Neuronal stem cell (in vitro differentiated cells): ENCODE measurements at regions not wholly inside any gene's neighbourhood (a gene's known extent, or its start where the extent isn't known, plus 50 kb on each side); places are given as distances from the start of the nearest gene placed in this dataset.

Source experiments
- DNase-seq: peaks from one replicate; pipeline ENCODE4 v3.0.0-alpha.2; 2013; ENCODE audit warnings: low spot score
- H2AFZ ChIP-seq: one replicate; pipeline ENCODE4 v1.6.1; 2013; ENCODE audit warnings: mild to moderate bottlenecking, low read length, inconsistent platforms
- H2AK5ac ChIP-seq: 2 replicates; pipeline ENCODE4 v1.6.1; 2013; ENCODE audit warnings: low read depth, mild to moderate bottlenecking, inconsistent platforms, low read length, moderate library complexity, mixed read lengths
- H2BK120ac ChIP-seq: 2 replicates; pipeline ENCODE4 v1.6.1; 2013; ENCODE audit warnings: low read depth, mild to moderate bottlenecking, inconsistent platforms, low read length, moderate library complexity, mixed read lengths
- H2BK12ac ChIP-seq: one replicate; pipeline ENCODE4 v1.6.1; 2013; ENCODE audit warnings: low read length, inconsistent platforms
- H2BK15ac ChIP-seq: 2 replicates; pipeline ENCODE4 v1.6.1; 2013; ENCODE audit warnings: mild to moderate bottlenecking, low read length, inconsistent platforms, mixed read lengths
- H2BK5ac ChIP-seq: one replicate; pipeline ENCODE4 v1.6.1; 2013; ENCODE audit warnings: inconsistent platforms, mild to moderate bottlenecking, low read length, moderate library complexity
- H3K14ac ChIP-seq: one replicate; pipeline ENCODE4 v1.6.1; 2013; ENCODE audit warnings: low read length, inconsistent platforms
- H3K18ac ChIP-seq: 2 replicates; pipeline ENCODE4 v1.6.1; 2013; ENCODE audit warnings: low read length, inconsistent platforms
- H3K23ac ChIP-seq: 2 replicates; pipeline ENCODE4 v1.6.1; 2013; ENCODE audit warnings: low read depth, mild to moderate bottlenecking, mixed read lengths, low read length, inconsistent platforms; ENCODE audit not compliant: poor library complexity
- H3K27ac ChIP-seq: replicated peaks from 3 replicates; pipeline ENCODE4 v1.5.1; 2013; ENCODE audit warnings: low read length, inconsistent platforms
- H3K27me3 ChIP-seq, 3 experiments: 2 replicates each; pipeline ENCODE4 v1.6.1; 2013; ENCODE audit warnings: low read length in 3 of 3, mild to moderate bottlenecking in 2 of 3, inconsistent platforms in 1 of 3, low read depth in 1 of 3, mixed read lengths in 1 of 3, moderate library complexity in 1 of 3; ENCODE audit not compliant: control insufficient read depth in 3 of 3, insufficient read depth in 3 of 3
- H3K36me3 ChIP-seq, 2 donors: replicated peaks in 1 of 2; 2 replicates each; pipeline ENCODE4 v1.6.1; 2013; ENCODE audit warnings: low read length in 2 of 2; ENCODE audit not compliant: control insufficient read depth in 2 of 2, insufficient read depth in 2 of 2
- H3K4ac ChIP-seq: 2 replicates; pipeline ENCODE4 v1.6.1; 2013; ENCODE audit warnings: inconsistent platforms, mild to moderate bottlenecking, low read length, moderate library complexity
- H3K4me1 ChIP-seq, 2 donors: 1 replicate in 1 of 2; 2 replicates in 1 of 2; pipeline ENCODE4 v1.6.1; 2013; ENCODE audit warnings: low read length in 2 of 2, low read depth in 1 of 2; ENCODE audit not compliant: control insufficient read depth in 2 of 2, insufficient read depth in 1 of 2
- H3K4me2 ChIP-seq: one replicate; pipeline ENCODE4 v1.6.1; 2013; ENCODE audit warnings: mild to moderate bottlenecking, low read length, inconsistent platforms; ENCODE audit not compliant: insufficient read depth, poor library complexity, severe bottlenecking
- H3K4me3 ChIP-seq, 2 donors: 2 replicates each; pipeline ENCODE4 v1.5.1; 2013; ENCODE audit warnings: low read length in 2 of 2, mild to moderate bottlenecking in 2 of 2, inconsistent platforms in 1 of 2, moderate library complexity in 1 of 2
- H3K79me1 ChIP-seq: one replicate; pipeline ENCODE4 v1.6.1; 2013; ENCODE audit warnings: low read depth, mild to moderate bottlenecking, inconsistent platforms, low read length, moderate library complexity
- H3K9ac ChIP-seq: one replicate; pipeline ENCODE4 v1.6.1; 2013; ENCODE audit warnings: mild to moderate bottlenecking, low read depth, low read length, inconsistent platforms; ENCODE audit not compliant: poor library complexity
- H3K9me3 ChIP-seq, 2 donors: replicated peaks in 1 of 2; 2 replicates each; pipeline versions ENCODE3 to v1.6.1; 2013; ENCODE audit warnings: low read length in 2 of 2, mild to moderate bottlenecking in 2 of 2, inconsistent platforms in 1 of 2, low read depth in 1 of 2, mixed read lengths in 1 of 2, moderate library complexity in 1 of 2; ENCODE audit not compliant: control insufficient read depth in 2 of 2, insufficient read depth in 1 of 2
- H4K8ac ChIP-seq: one replicate; pipeline ENCODE4 v1.6.1; 2013; ENCODE audit warnings: low read depth, mild to moderate bottlenecking, inconsistent platforms, low read length, moderate library complexity
- H4K91ac ChIP-seq: one replicate; pipeline ENCODE4 v1.6.1; 2013; ENCODE audit warnings: low read length, low read depth, mild to moderate bottlenecking, inconsistent platforms; ENCODE audit not compliant: poor library complexity
- WGBS, 2 donors: extraction: QIAGEN DNeasy Blood & Tissue Kit; methylation state at CpG; one replicate each; pipeline ENCODE4 v1.1.7; 2013; ENCODE audit warnings: missing lambda C conversion rate in 2 of 2, mixed read lengths in 1 of 2; ENCODE audit not compliant: insufficient read length in 2 of 2, insufficient replicate concordance in 1 of 2; ENCODE audit errors: extremely low coverage in 2 of 2; 5-methylcytosine and 5-hydroxymethylcytosine counted together

GRCh38 chr2:120959426-120959825, 223.8 kb downstream of the GLI2 start:
- no peak overlapping the region for H3K4ac ChIP-seq
- no peak overlapping the region for H3K18ac ChIP-seq
- no peak overlapping the region for H3K14ac ChIP-seq
- H3K9ac ChIP-seq, result no peak overlapping the region
- no peak overlapping the region for H2BK5ac ChIP-seq
- H3K36me3 ChIP-seq, result peaks cover 25 to 96% of the 10 kb centered on the region in 2 donors
- H3K79me1 ChIP-seq, result peaks cover 3% of the 10 kb centered on the region
- H2BK120ac ChIP-seq, result no peak overlapping the region
- no peak overlapping the region for H2AK5ac ChIP-seq
- H4K8ac ChIP-seq, result no peak overlapping the region
- H2BK15ac ChIP-seq, result no peak overlapping the region
- H3K23ac ChIP-seq, result no peak overlapping the region
- H3K9me3 ChIP-seq, result no peaks in the 10 kb centered on the region
- no peak overlapping the region for H3K4me3 ChIP-seq
- no CpG with 5 or more reads among the region's 13 CpGs for WGBS, 2 donors
- no peak overlapping the region for H2BK12ac ChIP-seq
- H2AFZ ChIP-seq, result no peak overlapping the region
- no peaks in the 10 kb centered on the region for H3K27me3 ChIP-seq
- H3K27ac ChIP-seq, result no peak overlapping the region
- no peak overlapping the region for H4K91ac ChIP-seq
- no peak overlapping the region for H3K4me2 ChIP-seq
- DNase-seq, result no peak
- peaks cover 0 to 2% of the 10 kb centered on the region in 2 donors for H3K4me1 ChIP-seq

- no peak overlapping the region for H2AK5ac ChIP-seq
Measured at GRCh38 chr2:120960770-120961366, 225.2 kb downstream of the GLI2 start.

GRCh38 chr2:120961396-120961795, 225.7 kb downstream of the GLI2 start:
- Histone ChIP-seq H3K23ac (no peak overlapping the region), H2BK15ac (no peak overlapping the region), H2BK5ac (no peak overlapping the region), H3K4me1 (peaks cover 0 to 2% of the 10 kb centered on the region in 2 donors), H2AK5ac (no peak overlapping the region), H3K4me2 (no peak overlapping the region), H3K36me3 (peaks cover 19 to 95% of the 10 kb centered on the region in 2 donors), H3K9me3 (no peaks in the 10 kb centered on the region), H3K14ac (no peak overlapping the region), H3K4me3 (no peak overlapping the region), H3K27me3 (no peaks in the 10 kb centered on the region), H2AFZ (no peak overlapping the region), H3K18ac (no peak overlapping the region), H3K79me1 (peaks cover 3% of the 10 kb centered on the region), H2BK120ac (no peak overlapping the region), H3K27ac (no peak overlapping the region), H3K9ac (no peak overlapping the region), H2BK12ac (no peak overlapping the region), H4K8ac (no peak overlapping the region), H4K91ac (no peak overlapping the region), H3K4ac (no peak overlapping the region)
- WGBS, 2 donors, result no CpG with 5 or more reads among the region's 11 CpGs
- DNase-seq, result no peak

More at GRCh38 chr2:120960770-120961366, 225.2 kb downstream of the GLI2 start:
- WGBS, 2 donors, result no CpG with 5 or more reads among the region's 13 CpGs
- Histone ChIP-seq H3K79me1 (peaks cover 3% of the 10 kb centered on the region), H3K4me3 (no peak overlapping the region), H3K4me2 (no peak overlapping the region), H4K8ac (no peak overlapping the region), H4K91ac (no peak overlapping the region), H3K4ac (no peak overlapping the region), H3K9ac (no peak overlapping the region), H3K27ac (no peak overlapping the region), H3K27me3 (no peaks in the 10 kb centered on the region), H3K9me3 (no peaks in the 10 kb centered on the region), H2BK15ac (no peak overlapping the region), H2BK5ac (no peak overlapping the region), H2BK120ac (no peak overlapping the region), H3K14ac (no peak overlapping the region), H2BK12ac (no peak overlapping the region), H3K36me3 (peaks cover 20 to 95% of the 10 kb centered on the region in 2 donors), H3K23ac (no peak overlapping the region), H3K18ac (no peak overlapping the region), H2AFZ (no peak overlapping the region), H3K4me1 (peaks cover 0 to 2% of the 10 kb centered on the region in 2 donors)
- DNase-seq, result no peak

- no peak overlapping the region for H4K8ac ChIP-seq
- H3K23ac ChIP-seq, result no peak overlapping the region
- H3K27me3 ChIP-seq, result no peaks in the 10 kb centered on the region
- WGBS, 2 donors, result no CpG with 5 or more reads among the region's 12 CpGs
- H2AFZ ChIP-seq, result no peak overlapping the region
- peaks cover 26 to 95% of the 10 kb centered on the region in 2 donors for H3K36me3 ChIP-seq
- H3K18ac ChIP-seq, result peak overlapping the region; percentile 48
- H3K27ac ChIP-seq, result no peak overlapping the region
- H3K4ac ChIP-seq, result peak overlapping the region; percentile 70
- no peak overlapping the region for H2BK12ac ChIP-seq
- H3K9me3 ChIP-seq, result peaks cover 0 to 2% of the 10 kb centered on the region in 2 donors
- no peak overlapping the region for H2BK5ac ChIP-seq
- no peak overlapping the region for H3K14ac ChIP-seq
- H3K9ac ChIP-seq, result peak overlapping the region; percentile 38
- no peak overlapping the region for H4K91ac ChIP-seq
- H2AK5ac ChIP-seq, result no peak overlapping the region
- H3K4me3 ChIP-seq, result no peak overlapping the region
- H3K4me2 ChIP-seq, result no peak overlapping the region
- DNase-seq, result no peak
- H2BK15ac ChIP-seq, result no peak overlapping the region
- no peaks in the 10 kb centered on the region for H3K79me1 ChIP-seq
- H3K4me1 ChIP-seq, result no peaks in the 10 kb centered on the region
- H2BK120ac ChIP-seq, result no peak overlapping the region
Measured at GRCh38 chr2:120963997-120964705, 228.5 kb downstream of the GLI2 start.
